MM.1S (cell line): ENCODE measurements at regions not wholly inside any gene's neighbourhood (a gene's known extent, or its start where the extent isn't known, plus 50 kb on each side); places are given as distances from the start of the nearest gene placed in this dataset.

Source experiments
- DNase-seq: peaks from one replicate; pipeline ENCODE4 v3.0.0-alpha.2; 2015
- H2AFZ ChIP-seq: fragments of 300-600 bp; sonication (generic); 2 replicates; pipeline ENCODE4 v1.6.0; 2016; ENCODE audit warnings: antibody characterized with exemption, low read length
- H3F3A ChIP-seq: fragments of 300-600 bp; sonication (generic); 2 replicates; pipeline ENCODE4 v1.6.1; 2016; ENCODE audit warnings: mild to moderate bottlenecking, antibody characterized with exemption, low read length, moderate library complexity, mixed read lengths; ENCODE audit not compliant: insufficient read depth
- H3K27ac ChIP-seq: fragments of 300-600 bp; sonication (generic); 2 replicates; pipeline ENCODE4 v1.5.1; 2016; ENCODE audit warnings: mild to moderate bottlenecking, low read length
- H3K27me3 ChIP-seq: fragments of 300-600 bp; sonication (generic); replicated peaks from 2 replicates; pipeline ENCODE4 v1.6.0; 2016; ENCODE audit warnings: low read length; ENCODE audit not compliant: insufficient read depth
- H3K36me3 ChIP-seq: fragments of 300-600 bp; sonication (generic); replicated peaks from 2 replicates; pipeline ENCODE4 v1.6.1; 2016; ENCODE audit warnings: mild to moderate bottlenecking, low read length, mixed read lengths; ENCODE audit not compliant: insufficient read depth
- H3K4me1 ChIP-seq: fragments of 300-600 bp; sonication (generic); 2 replicates; pipeline ENCODE4 v1.6.1; 2016; ENCODE audit warnings: low read length, mixed read lengths
- H3K4me2 ChIP-seq: fragments of 300-600 bp; sonication (generic); 2 replicates; pipeline ENCODE4 v1.6.0; 2016; ENCODE audit warnings: low read depth, low read length
- H3K4me3 ChIP-seq: fragments of 300-600 bp; sonication (generic); 2 replicates; pipeline ENCODE4 v1.5.1; 2016; ENCODE audit warnings: low read length, mixed read lengths
- H3K79me2 ChIP-seq: fragments of 300-600 bp; sonication (generic); 2 replicates; pipeline ENCODE4 v1.6.1; 2016; ENCODE audit warnings: mixed run types, low read length, mixed read lengths
- H3K9ac ChIP-seq: fragments of 300-600 bp; sonication (generic); 2 replicates; pipeline ENCODE4 v1.6.1; 2016; ENCODE audit warnings: low read length, mixed read lengths
- H3K9me2 ChIP-seq: fragments of 300-600 bp; sonication (generic); replicated peaks from 2 replicates; pipeline ENCODE4 v1.6.1; 2016; ENCODE audit warnings: mild to moderate bottlenecking, low read length, mixed read lengths; ENCODE audit not compliant: insufficient read depth
- H3K9me3 ChIP-seq: fragments of 300-600 bp; sonication (generic); replicated peaks from 2 replicates; pipeline ENCODE4 v1.6.1; 2016; ENCODE audit warnings: mild to moderate bottlenecking, low read length, mixed read lengths; ENCODE audit not compliant: insufficient read depth
- H4K20me1 ChIP-seq: fragments of 300-600 bp; sonication (generic); 2 replicates; pipeline ENCODE4 v1.6.1; 2016; ENCODE audit warnings: mild to moderate bottlenecking, low read length, moderate library complexity, mixed read lengths; ENCODE audit not compliant: insufficient read depth
- EZH2 ChIP-seq: fragments of 300-600 bp; sonication (generic); optimal IDR thresholded peaks from 2 replicates; pipeline ENCODE3; 2017; ENCODE audit warnings: low read depth, mild to moderate bottlenecking, antibody characterized with exemption, low read length, mixed read lengths
- EZH2phosphoT487 ChIP-seq: fragments of 300-600 bp; sonication (generic); IDR thresholded peaks from 2 replicates; pipeline ENCODE4 v1.6.1; 2018; ENCODE audit warnings: antibody characterized with exemption, low read length
- TF ChIP-seq, protein P1 (sequence below): fragments of 300-600 bp; sonication (generic); IDR thresholded peaks from 2 replicates; pipeline ENCODE4 v1.5.1; 2016; ENCODE audit warnings: antibody characterized with exemption, low read length, mixed read lengths

DNA sequence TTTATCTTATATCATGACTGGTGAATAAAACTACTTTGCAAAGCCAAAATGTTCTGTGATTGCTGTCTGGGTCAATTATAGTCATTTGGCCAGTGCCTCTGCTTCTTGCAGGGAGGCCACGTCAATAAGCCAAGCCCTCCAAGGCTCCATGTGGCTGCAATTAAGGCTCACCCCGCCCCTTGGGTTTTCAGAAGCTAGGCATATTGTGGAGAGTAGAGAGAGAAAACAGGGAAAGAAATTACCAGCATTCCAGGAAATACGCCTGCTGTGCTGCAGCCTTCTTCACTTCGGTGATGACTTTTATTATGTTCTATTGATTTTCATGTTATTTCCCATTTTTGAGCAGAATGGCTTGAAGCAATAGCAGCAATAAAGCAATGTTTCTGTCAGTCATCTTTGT lies 319.7 kb downstream of the SOX11 start:
- Histone ChIP-seq H3K36me3 (no peaks in the 10 kb centered on the region), H3K9me3 (no peaks in the 10 kb centered on the region), H2AFZ (no peak overlapping the region), H4K20me1 (no peaks in the 10 kb centered on the region), H3K9ac (no peak overlapping the region), H3F3A (no peaks in the 10 kb centered on the region), H3K4me2 (no peak overlapping the region), H3K79me2 (no peaks in the 10 kb centered on the region), H3K27ac (no peak overlapping the region), H3K4me3 (no peak overlapping the region), H3K27me3 (no peaks in the 10 kb centered on the region), H3K9me2 (no peaks in the 10 kb centered on the region), H3K4me1 (no peaks in the 10 kb centered on the region)
- no peak for DNase-seq
- TF ChIP-seq, protein P1, sequence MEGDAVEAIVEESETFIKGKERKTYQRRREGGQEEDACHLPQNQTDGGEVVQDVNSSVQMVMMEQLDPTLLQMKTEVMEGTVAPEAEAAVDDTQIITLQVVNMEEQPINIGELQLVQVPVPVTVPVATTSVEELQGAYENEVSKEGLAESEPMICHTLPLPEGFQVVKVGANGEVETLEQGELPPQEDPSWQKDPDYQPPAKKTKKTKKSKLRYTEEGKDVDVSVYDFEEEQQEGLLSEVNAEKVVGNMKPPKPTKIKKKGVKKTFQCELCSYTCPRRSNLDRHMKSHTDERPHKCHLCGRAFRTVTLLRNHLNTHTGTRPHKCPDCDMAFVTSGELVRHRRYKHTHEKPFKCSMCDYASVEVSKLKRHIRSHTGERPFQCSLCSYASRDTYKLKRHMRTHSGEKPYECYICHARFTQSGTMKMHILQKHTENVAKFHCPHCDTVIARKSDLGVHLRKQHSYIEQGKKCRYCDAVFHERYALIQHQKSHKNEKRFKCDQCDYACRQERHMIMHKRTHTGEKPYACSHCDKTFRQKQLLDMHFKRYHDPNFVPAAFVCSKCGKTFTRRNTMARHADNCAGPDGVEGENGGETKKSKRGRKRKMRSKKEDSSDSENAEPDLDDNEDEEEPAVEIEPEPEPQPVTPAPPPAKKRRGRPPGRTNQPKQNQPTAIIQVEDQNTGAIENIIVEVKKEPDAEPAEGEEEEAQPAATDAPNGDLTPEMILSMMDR: no peak
- TF ChIP-seq EZH2: no peak
- TF ChIP-seq EZH2phosphoT487: no peak

DNA sequence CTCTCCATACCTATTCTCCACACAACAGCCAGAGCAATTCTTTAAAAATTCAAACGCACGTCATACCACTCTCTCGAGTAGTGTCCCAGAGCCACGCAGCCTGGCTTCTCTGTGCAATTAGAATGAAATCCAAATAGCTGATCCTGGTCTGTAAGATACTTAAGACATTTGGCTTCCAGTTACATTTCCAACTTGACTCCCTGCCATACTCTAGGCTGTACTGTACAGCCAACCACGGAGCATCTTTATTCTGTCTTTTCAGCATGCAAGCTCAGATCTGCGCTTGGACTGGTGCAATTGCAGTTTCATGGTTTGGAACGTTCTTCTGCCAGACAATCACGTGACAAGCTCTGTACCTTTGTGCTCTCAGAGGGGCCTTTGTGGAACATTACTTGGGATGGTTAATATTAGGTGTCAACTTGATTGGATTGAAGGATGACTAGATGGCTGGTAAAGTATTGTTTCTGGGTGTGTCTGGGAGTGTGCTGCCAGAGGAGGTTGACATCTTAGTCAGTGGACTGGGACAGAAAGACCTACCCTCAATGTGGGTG lies 325.6 kb downstream of the SOX11 start:
- Histone ChIP-seq H3K4me1 (no peaks in the 10 kb centered on the region), H3K27ac (no peak overlapping the region), H3K4me2 (no peak overlapping the region), H3K27me3 (no peaks in the 10 kb centered on the region), H2AFZ (no peak overlapping the region), H3K9me3 (no peaks in the 10 kb centered on the region), H3K9ac (no peak overlapping the region), H3K9me2 (no peaks in the 10 kb centered on the region), H3F3A (no peaks in the 10 kb centered on the region), H3K79me2 (no peaks in the 10 kb centered on the region), H3K36me3 (no peaks in the 10 kb centered on the region), H4K20me1 (no peaks in the 10 kb centered on the region), H3K4me3 (no peak overlapping the region)
- no peak for DNase-seq
- no peak for TF ChIP-seq EZH2
- TF ChIP-seq EZH2phosphoT487: no peak
- TF ChIP-seq, protein P1: no peak

DNA sequence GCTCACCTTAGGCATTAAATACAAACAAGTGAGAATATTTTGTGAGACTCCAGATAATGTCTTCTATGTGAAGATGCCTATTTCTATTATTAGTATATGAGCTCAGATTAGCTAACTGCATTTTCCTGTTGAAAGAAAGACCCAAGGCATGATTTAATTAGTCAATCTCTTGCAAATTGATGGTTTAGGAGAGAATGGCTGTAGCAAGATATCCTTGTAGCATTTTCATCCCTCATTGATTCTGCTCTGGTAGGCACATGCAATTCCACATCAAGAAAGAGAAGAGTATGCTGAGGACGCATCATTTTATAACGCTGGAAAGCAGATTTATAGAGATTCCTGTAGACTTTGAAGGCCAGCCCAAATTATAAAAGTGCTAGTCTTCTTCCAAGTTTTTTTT lies 332.0 kb downstream of the SOX11 start:
- Histone ChIP-seq H3K4me3 (no peak overlapping the region), H3K4me1 (no peaks in the 10 kb centered on the region), H3K9ac (no peak overlapping the region), H3K36me3 (no peaks in the 10 kb centered on the region), H2AFZ (no peak overlapping the region), H4K20me1 (no peaks in the 10 kb centered on the region), H3K4me2 (no peak overlapping the region), H3K27me3 (no peaks in the 10 kb centered on the region), H3K9me2 (no peaks in the 10 kb centered on the region), H3F3A (no peaks in the 10 kb centered on the region), H3K9me3 (no peaks in the 10 kb centered on the region), H3K79me2 (no peaks in the 10 kb centered on the region), H3K27ac (no peak overlapping the region)
- DNase-seq: no peak
- TF ChIP-seq EZH2: no peak
- TF ChIP-seq, protein P1: no peak
- TF ChIP-seq EZH2phosphoT487: no peak
